ENCODE measurements at regions not wholly inside any gene's neighbourhood (a gene's known extent, or its start where the extent isn't known, plus 50 kb on each side); places are given as distances from the start of the nearest gene placed in this dataset.
A peak's percentile ranks its signal among the peaks of the same experiment; 100 is the strongest.

- peak in 1 of 2 donors; percentile 79 for DNase-seq (ENCODE audit: low spot score in 2 of 2)
- 89% methylated on average over 10 of the region's 10 CpGs for WGBS, 2 donors
- intact Hi-C loops (cut with DNase I; ENCODE audit: low total_unique reads), result no loop called here
- TF ChIP-seq CTCF (IDR thresholded peaks at IDR 0.05) (no peak), POLR2A (IDR thresholded peaks at IDR 0.05) (no peak)
- H3K4me3 ChIP-seq (ENCODE audit: low read depth, poor library complexity, severe bottlenecking), result no peak overlapping the region
These were observed 238.0 kb upstream of the PPP2R2D start for GRCh38 chr10:131662851-131663250.

- no peak overlapping the region for H3K4me3 ChIP-seq (ENCODE audit: low read depth, poor library complexity, severe bottlenecking)
- 75 to 83% methylated on average over 4 of the region's 4 CpGs for WGBS, 2 donors
- intact Hi-C loops (cut with DNase I; ENCODE audit: low total_unique reads), result no loop called here
- peak in 1 of 2 donors; percentile 76 for DNase-seq (ENCODE audit: low spot score in 2 of 2)
- no peak for TF ChIP-seq CTCF (IDR thresholded peaks at IDR 0.05)
These were observed 237.5 kb upstream of the PPP2R2D start for GRCh38 chr10:131663351-131663750.

GRCh38 chr10:131666091-131666490 is 234.7 kb upstream of the PPP2R2D start:
- WGBS, 2 donors, result 95 to 96% methylated on average over 3 of the region's 3 CpGs
- no peak for DNase-seq (ENCODE audit: low spot score in 2 of 2)
- TF ChIP-seq POLR2A (IDR thresholded peaks at IDR 0.05), result no peak
- no peak for TF ChIP-seq CTCF (IDR thresholded peaks at IDR 0.05)
- H3K4me3 ChIP-seq (ENCODE audit: low read depth, poor library complexity, severe bottlenecking), result no peak overlapping the region
- intact Hi-C loops (cut with DNase I; ENCODE audit: low total_unique reads), result no loop called here

GRCh38 chr10:131667047-131667446 is 233.8 kb upstream of the PPP2R2D start:
- 75 to 85% methylated on average over 4 of the region's 4 CpGs for WGBS, 2 donors
- no peak for TF ChIP-seq CTCF (IDR thresholded peaks at IDR 0.05)
- TF ChIP-seq POLR2A (IDR thresholded peaks at IDR 0.05), result no peak
- no peak overlapping the region for H3K4me3 ChIP-seq (ENCODE audit: low read depth, poor library complexity, severe bottlenecking)
- no peak for DNase-seq (ENCODE audit: low spot score in 2 of 2)
- intact Hi-C loops (cut with DNase I; ENCODE audit: low total_unique reads), result no loop called here

GRCh38 chr10:131667561-131667960 is 233.2 kb upstream of the PPP2R2D start:
- no peak for TF ChIP-seq CTCF (IDR thresholded peaks at IDR 0.05)
- TF ChIP-seq POLR2A (IDR thresholded peaks at IDR 0.05), result no peak
- intact Hi-C loops (cut with DNase I; ENCODE audit: low total_unique reads), result no loop called here
- 75 to 77% methylated on average over 7 of the region's 7 CpGs for WGBS, 2 donors
- no peak for DNase-seq (ENCODE audit: low spot score in 2 of 2)
- H3K4me3 ChIP-seq (ENCODE audit: low read depth, poor library complexity, severe bottlenecking), result no peak overlapping the region

- 47 to 56% methylated on average over 7 of the region's 7 CpGs for WGBS, 2 donors
- DNase-seq (ENCODE audit: low spot score in 2 of 2), result no peak
- no peak for TF ChIP-seq CTCF (IDR thresholded peaks at IDR 0.05)
- TF ChIP-seq POLR2A (IDR thresholded peaks at IDR 0.05), result no peak
- H3K4me3 ChIP-seq (ENCODE audit: low read depth, poor library complexity, severe bottlenecking), result no peak overlapping the region
- intact Hi-C loops (cut with DNase I; ENCODE audit: low total_unique reads), result no loop called here
These were observed 231.9 kb upstream of the PPP2R2D start for GRCh38 chr10:131668903-131669302.
